OCI-LY1 (cell line): ENCODE measurements at regions not wholly inside any gene's neighbourhood (a gene's known extent, or its start where the extent isn't known, plus 50 kb on each side); places are given as distances from the start of the nearest gene placed in this dataset.

Experiments used
- H2AFZ ChIP-seq: fragments of 200-600 bp; sonication (generic), shearing (Covaris generic); 2 replicates; pipeline ENCODE4 v1.6.0; 2014; ENCODE audit warnings: antibody characterized with exemption, mild to moderate bottlenecking, low read length
- H3F3A ChIP-seq: fragments of 200-600 bp; sonication (generic), shearing (Covaris generic); 2 replicates; pipeline ENCODE4 v1.6.0; 2014; ENCODE audit warnings: mild to moderate bottlenecking, antibody characterized with exemption, low read length, moderate library complexity; ENCODE audit not compliant: insufficient read depth
- H3K27ac ChIP-seq: fragments of 200-600 bp; sonication (generic); 2 replicates; pipeline ENCODE4 v1.5.1; 2014; ENCODE audit warnings: low read length, mixed run types, mild to moderate bottlenecking, low read depth; ENCODE audit not compliant: poor library complexity, severe bottlenecking
- H3K27me3 ChIP-seq: fragments of 200-600 bp; sonication (generic); 2 replicates; pipeline ENCODE4 v1.6.0; 2014; ENCODE audit warnings: antibody characterized with exemption, mild to moderate bottlenecking, low read length, moderate library complexity; ENCODE audit not compliant: insufficient read depth
- H3K36me3 ChIP-seq: fragments of 200-600 bp; sonication (generic); 2 replicates; pipeline ENCODE4 v1.6.1; 2014; ENCODE audit warnings: mild to moderate bottlenecking, antibody characterized with exemption, low read length, moderate library complexity, mixed read lengths; ENCODE audit not compliant: insufficient read depth
- H3K4me1 ChIP-seq: fragments of 200-600 bp; sonication (generic); 2 replicates; pipeline ENCODE4 v1.5.1; 2014; ENCODE audit warnings: mild to moderate bottlenecking, low read length, moderate library complexity; ENCODE audit not compliant: insufficient read depth, severe bottlenecking
- H3K4me2 ChIP-seq: fragments of 200-600 bp; sonication (generic), shearing (Covaris generic); 2 replicates; pipeline ENCODE4 v1.6.1; 2014; ENCODE audit warnings: low read length
- H3K4me3 ChIP-seq: fragments of 200-600 bp; sonication (generic); 2 replicates; pipeline ENCODE4 v1.5.1; 2014; ENCODE audit warnings: low read length, low read depth, mild to moderate bottlenecking, mixed read lengths; ENCODE audit not compliant: poor library complexity, severe bottlenecking
- H3K79me2 ChIP-seq: fragments of 200-600 bp; shearing (Covaris generic); 2 replicates; pipeline ENCODE4 v1.6.1; 2016; ENCODE audit warnings: mixed run types, low read length, mixed read lengths; ENCODE audit not compliant: insufficient read depth
- H3K9ac ChIP-seq: fragments of 200-600 bp; sonication (generic), shearing (Covaris generic); 2 replicates; pipeline ENCODE4 v1.6.1; 2014; ENCODE audit warnings: mild to moderate bottlenecking, low read length, mixed read lengths
- H3K9me2 ChIP-seq: fragments of 200-600 bp; sonication (generic), shearing (Covaris generic); 2 replicates; pipeline ENCODE4 v1.6.1; 2014; ENCODE audit warnings: low read depth, mild to moderate bottlenecking, low read length, mixed read lengths
- H3K9me3 ChIP-seq: fragments of 200-600 bp; shearing (Covaris generic); 2 replicates; pipeline ENCODE4 v1.6.1; 2014; ENCODE audit warnings: low read length, mixed read lengths
- H4K20me1 ChIP-seq: fragments of 200-600 bp; sonication (generic), shearing (Covaris generic); 2 replicates; pipeline ENCODE4 v1.6.0; 2016; ENCODE audit warnings: mild to moderate bottlenecking, low read length; ENCODE audit not compliant: insufficient read depth
- CTCF ChIP-seq: fragments of 200-600 bp; sonication (generic), shearing (Covaris generic); IDR thresholded peaks from 2 replicates; pipeline ENCODE4 v1.5.1; 2017; ENCODE audit warnings: mild to moderate bottlenecking, antibody characterized with exemption, low read length, moderate library complexity, mixed read lengths
- EZH2 ChIP-seq: fragments of 200-600 bp; sonication (generic), shearing (Covaris generic); IDR thresholded peaks from 2 replicates; pipeline ENCODE4 v1.8.0; 2017; ENCODE audit warnings: borderline replicate concordance, mixed run types, mild to moderate bottlenecking, antibody characterized with exemption, low read length, moderate library complexity, mixed read lengths

GRCh38 chr10:29751240-29751639, 116.5 kb upstream of the SVIL start:
- H3K4me3 ChIP-seq: no peak overlapping the region
- no peak for TF ChIP-seq EZH2
- no peak for TF ChIP-seq CTCF
- no peaks in the 10 kb centered on the region for H3F3A ChIP-seq
- H3K36me3 ChIP-seq: no peaks in the 10 kb centered on the region
- no peaks in the 10 kb centered on the region for H3K9me2 ChIP-seq
- H3K79me2 ChIP-seq: no peaks in the 10 kb centered on the region
- H3K27me3 ChIP-seq: no peaks in the 10 kb centered on the region
- no peaks in the 10 kb centered on the region for H3K9me3 ChIP-seq
- no peaks in the 10 kb centered on the region for H4K20me1 ChIP-seq
- no peaks in the 10 kb centered on the region for H3K4me1 ChIP-seq
- H3K9ac ChIP-seq: no peak overlapping the region
- no peak overlapping the region for H2AFZ ChIP-seq
- H3K4me2 ChIP-seq: no peak overlapping the region
- no peak overlapping the region for H3K27ac ChIP-seq

- TF ChIP-seq CTCF: no peak
- TF ChIP-seq EZH2: no peak
Measured at GRCh38 chr10:29749150-29749549, 114.4 kb upstream of the SVIL start.

GRCh38 chr10:29748109-29748650, 113.4 kb upstream of the SVIL start:
- no peaks in the 10 kb centered on the region for H3K27me3 ChIP-seq
- no peaks in the 10 kb centered on the region for H3K9me2 ChIP-seq
- no peak overlapping the region for H3K27ac ChIP-seq
- H3K36me3 ChIP-seq: no peaks in the 10 kb centered on the region
- no peaks in the 10 kb centered on the region for H3K9me3 ChIP-seq
- no peak overlapping the region for H2AFZ ChIP-seq
- H3K79me2 ChIP-seq: no peaks in the 10 kb centered on the region
- no peak overlapping the region for H3K4me3 ChIP-seq
- H4K20me1 ChIP-seq: no peaks in the 10 kb centered on the region
- no peak overlapping the region for H3K9ac ChIP-seq
- no peaks in the 10 kb centered on the region for H3F3A ChIP-seq
- TF ChIP-seq CTCF: no peak
- TF ChIP-seq EZH2: no peak
- no peak overlapping the region for H3K4me2 ChIP-seq
- no peaks in the 10 kb centered on the region for H3K4me1 ChIP-seq

More at GRCh38 chr10:29749150-29749549, 114.4 kb upstream of the SVIL start:
- no peaks in the 10 kb centered on the region for H3K79me2 ChIP-seq
- no peak overlapping the region for H3K4me3 ChIP-seq
- H3F3A ChIP-seq: no peaks in the 10 kb centered on the region
- no peaks in the 10 kb centered on the region for H3K4me1 ChIP-seq
- no peak overlapping the region for H3K9ac ChIP-seq
- no peak overlapping the region for H2AFZ ChIP-seq
- H3K27ac ChIP-seq: no peak overlapping the region
- H3K9me2 ChIP-seq: no peaks in the 10 kb centered on the region
- H3K36me3 ChIP-seq: no peaks in the 10 kb centered on the region
- no peak overlapping the region for H3K4me2 ChIP-seq
- H3K27me3 ChIP-seq: no peaks in the 10 kb centered on the region
- H3K9me3 ChIP-seq: no peaks in the 10 kb centered on the region
- H4K20me1 ChIP-seq: no peaks in the 10 kb centered on the region
